OCI-LY7 (cell line): ENCODE measurements at regions not wholly inside any gene's neighbourhood (a gene's known extent, or its start where the extent isn't known, plus 50 kb on each side); places are given as distances from the start of the nearest gene placed in this dataset.

Source experiments
- BruUV-seq: library from RNA; stranded (reverse); fragments of 400-500 nt; replicated peaks from 2 replicates; lab custom pipeline; 2021; lab: Mats Ljungman, UMichigan
- CTCF ChIA-PET: fragments of 300-600 bp; sonication (Branson Sonifier 250); formaldehyde crosslinking; loops from one replicate; lab custom pipeline; 2022; ENCODE audit warnings: antibody characterized with exemption; ENCODE audit not compliant: unreplicated experiment; lab: Charles Lee
- POLR2A ChIA-PET: fragments of 300-600 bp; sonication (Branson Sonifier 250); formaldehyde crosslinking; loops from one replicate; lab custom pipeline; 2022; ENCODE audit warnings: antibody characterized with exemption; lab: Charles Lee
- DNase-seq: peaks from one replicate; pipeline ENCODE4 v3.0.0-alpha.2; 2015; ENCODE audit warnings: low spot score
- H2AFZ ChIP-seq: fragments of 200-600 bp; sonication (generic), shearing (Covaris generic); 2 replicates; pipeline ENCODE4 v1.6.1; 2014; ENCODE audit warnings: mild to moderate bottlenecking, antibody characterized with exemption, low read length, moderate library complexity
- H3K27ac ChIP-seq: fragments of 200-600 bp; sonication (generic); 2 replicates; pipeline ENCODE4 v1.5.1; 2014; ENCODE audit warnings: mixed run types, low read depth, mild to moderate bottlenecking, moderate library complexity, low read length, inconsistent platforms; ENCODE audit not compliant: poor library complexity, severe bottlenecking
- H3K36me3 ChIP-seq: fragments of 200-600 bp; sonication (generic); 2 replicates; pipeline ENCODE4 v1.6.1; 2014; ENCODE audit warnings: mild to moderate bottlenecking, antibody characterized with exemption, low read length, moderate library complexity, mixed read lengths; ENCODE audit not compliant: insufficient read depth
- H3K4me1 ChIP-seq: fragments of 200-600 bp; sonication (generic); 2 replicates; pipeline ENCODE4 v1.5.1; 2014; ENCODE audit warnings: mild to moderate bottlenecking, low read length; ENCODE audit not compliant: insufficient read depth, poor library complexity, severe bottlenecking
- H3K4me2 ChIP-seq: fragments of 200-600 bp; sonication (generic); 2 replicates; pipeline ENCODE4 v1.6.1; 2014; ENCODE audit warnings: mild to moderate bottlenecking, low read length
- H3K4me3 ChIP-seq: fragments of 200-600 bp; sonication (generic); 2 replicates; pipeline ENCODE4 v1.5.1; 2014; ENCODE audit warnings: mild to moderate bottlenecking, low read depth, low read length; ENCODE audit not compliant: poor library complexity, severe bottlenecking
- H3K79me2 ChIP-seq: fragments of 200-600 bp; sonication (generic); 2 replicates; pipeline ENCODE4 v1.6.1; 2016; ENCODE audit warnings: low read depth, mild to moderate bottlenecking, low read length, moderate library complexity, mixed read lengths; ENCODE audit not compliant: insufficient read depth
- H3K9me2 ChIP-seq: fragments of 200-600 bp; sonication (generic); 2 replicates; pipeline ENCODE4 v1.6.1; 2016; ENCODE audit warnings: mild to moderate bottlenecking, low read length, mixed read lengths; ENCODE audit not compliant: insufficient read depth
- H3K9me3 ChIP-seq: fragments of 200-600 bp; sonication (generic); 2 replicates; pipeline ENCODE4 v1.6.1; 2014; ENCODE audit warnings: mild to moderate bottlenecking, mixed run types, low read length, mixed read lengths
- H4K20me1 ChIP-seq: fragments of 200-600 bp; sonication (generic); 2 replicates; pipeline ENCODE4 v1.6.1; 2014; ENCODE audit warnings: mild to moderate bottlenecking, antibody characterized with exemption, low read length, moderate library complexity, mixed read lengths; ENCODE audit not compliant: insufficient read depth
- EZH2phosphoT487 ChIP-seq: fragments of 200-600 bp; sonication (generic); IDR thresholded peaks from 2 replicates; pipeline ENCODE4 v1.6.1; 2018; ENCODE audit warnings: low read depth, borderline replicate concordance, mild to moderate bottlenecking, mixed run types, antibody characterized with exemption, low read length, moderate library complexity, mixed read lengths
- intact Hi-C: fragments of 100-400 bp; cut with micrococcal nuclease; formaldehyde crosslinking; loops from one replicate; pipeline ENCODE4 v1.10.0; 2022; ENCODE audit not compliant: unreplicated experiment
- TF ChIP-seq, protein P1 (sequence below): fragments of 200-600 bp; sonication (generic); conservative IDR thresholded peaks from 2 replicates; pipeline ENCODE4 v1.5.1; 2014; ENCODE audit warnings: mild to moderate bottlenecking, antibody characterized with exemption, low read length, moderate library complexity, mixed read lengths

DNA sequence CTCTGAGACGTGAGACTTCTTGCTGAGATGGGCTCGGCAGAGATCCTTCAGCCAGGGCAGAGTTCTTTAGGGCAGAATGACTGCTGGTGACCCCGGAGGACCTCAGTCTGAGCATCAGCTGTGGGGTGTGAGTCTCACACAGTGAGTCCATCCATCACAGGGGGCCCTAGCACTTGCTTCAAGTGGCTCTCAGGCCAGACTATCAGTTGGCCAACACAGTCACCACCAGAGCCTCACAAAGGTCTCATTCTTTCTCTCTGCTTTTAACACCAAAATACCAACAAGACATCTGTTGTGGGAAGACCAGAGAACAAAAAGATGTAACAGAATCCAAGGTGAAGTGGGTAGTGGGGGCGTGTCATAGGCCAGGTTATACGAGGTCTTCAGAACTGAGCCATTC lies 345.6 kb upstream of the NRP1 start:
- DNase-seq = no peak
- Histone ChIP-seq H3K36me3 (no peaks in the 10 kb centered on the region), H3K79me2 (no peaks in the 10 kb centered on the region), H4K20me1 (no peaks in the 10 kb centered on the region), H3K9me3 (no peaks in the 10 kb centered on the region), H3K4me1 (no peaks in the 10 kb centered on the region), H3K4me3 (no peak overlapping the region), H3K4me2 (no peak overlapping the region), H2AFZ (no peak overlapping the region), H3K27ac (no peak overlapping the region), H3K9me2 (no peaks in the 10 kb centered on the region)
- ChIA-PET CTCF (no interaction called here), POLR2A (no interaction called here)
- TF ChIP-seq, protein P1, sequence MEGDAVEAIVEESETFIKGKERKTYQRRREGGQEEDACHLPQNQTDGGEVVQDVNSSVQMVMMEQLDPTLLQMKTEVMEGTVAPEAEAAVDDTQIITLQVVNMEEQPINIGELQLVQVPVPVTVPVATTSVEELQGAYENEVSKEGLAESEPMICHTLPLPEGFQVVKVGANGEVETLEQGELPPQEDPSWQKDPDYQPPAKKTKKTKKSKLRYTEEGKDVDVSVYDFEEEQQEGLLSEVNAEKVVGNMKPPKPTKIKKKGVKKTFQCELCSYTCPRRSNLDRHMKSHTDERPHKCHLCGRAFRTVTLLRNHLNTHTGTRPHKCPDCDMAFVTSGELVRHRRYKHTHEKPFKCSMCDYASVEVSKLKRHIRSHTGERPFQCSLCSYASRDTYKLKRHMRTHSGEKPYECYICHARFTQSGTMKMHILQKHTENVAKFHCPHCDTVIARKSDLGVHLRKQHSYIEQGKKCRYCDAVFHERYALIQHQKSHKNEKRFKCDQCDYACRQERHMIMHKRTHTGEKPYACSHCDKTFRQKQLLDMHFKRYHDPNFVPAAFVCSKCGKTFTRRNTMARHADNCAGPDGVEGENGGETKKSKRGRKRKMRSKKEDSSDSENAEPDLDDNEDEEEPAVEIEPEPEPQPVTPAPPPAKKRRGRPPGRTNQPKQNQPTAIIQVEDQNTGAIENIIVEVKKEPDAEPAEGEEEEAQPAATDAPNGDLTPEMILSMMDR = no peak
- no peak for TF ChIP-seq EZH2phosphoT487
- intact Hi-C loops = no loop called here
- BruUV-seq = no TSS peak

GRCh38 chr10:33676606-33677339 lies 342.3 kb upstream of the NRP1 start:
- TF ChIP-seq EZH2phosphoT487 = no peak
- TF ChIP-seq, protein P1 = no peak
- ChIA-PET POLR2A (interaction anchor here (0.6 kb wide), 1 partner anchor 1034 kb away, joined by 3 read pairs; no protein-coding TSS in a partner anchor), CTCF (no interaction called here)
- H3K9me3 ChIP-seq = no peaks in the 10 kb centered on the region
- no peaks in the 10 kb centered on the region for H3K79me2 ChIP-seq
- DNase-seq = no peak
- no peaks in the 10 kb centered on the region for H3K4me1 ChIP-seq
- no peak overlapping the region for H3K27ac ChIP-seq
- intact Hi-C loops = no loop called here
- no peaks in the 10 kb centered on the region for H4K20me1 ChIP-seq
- no peak overlapping the region for H3K4me3 ChIP-seq
- no peaks in the 10 kb centered on the region for H3K9me2 ChIP-seq
- no peak overlapping the region for H3K4me2 ChIP-seq
- H3K36me3 ChIP-seq = no peaks in the 10 kb centered on the region
- BruUV-seq = no TSS peak
- H2AFZ ChIP-seq = no peak overlapping the region

GRCh38 chr10:33674986-33675599 lies 340.6 kb upstream of the NRP1 start:
- BruUV-seq = no TSS peak
- Histone ChIP-seq H3K36me3 (no peaks in the 10 kb centered on the region), H3K4me2 (no peak overlapping the region), H3K79me2 (no peaks in the 10 kb centered on the region), H3K9me2 (no peaks in the 10 kb centered on the region), H4K20me1 (no peaks in the 10 kb centered on the region), H2AFZ (no peak overlapping the region), H3K4me3 (no peak overlapping the region), H3K9me3 (no peaks in the 10 kb centered on the region), H3K27ac (no peak overlapping the region), H3K4me1 (no peaks in the 10 kb centered on the region)
- CTCF ChIA-PET = no interaction called here
- no peak for DNase-seq
- TF ChIP-seq, protein P1 = no peak
- no peak for TF ChIP-seq EZH2phosphoT487
- intact Hi-C loops = no loop called here
- POLR2A ChIA-PET = interaction anchor here (0.6 kb wide), 1 partner anchor 1848 kb away, joined by 3 read pairs; no protein-coding TSS in a partner anchor
